Thymus (tissue), 11 donors: ENCODE measurements at regions not wholly inside any gene's neighbourhood (a gene's known extent, or its start where the extent isn't known, plus 50 kb on each side); places are given as distances from the start of the nearest gene placed in this dataset.
"Not testable (repeated sequence)": the region's sequence is repeated elsewhere in the genome, so short reads cannot be mapped to it uniquely, and the experiment has no call there.

Source experiments
- DNase-seq, 9 donors: peaks; one replicate each; pipeline ENCODE4 v3.0.0-alpha.2; 2013; ENCODE audit warnings: low spot score in 9 of 9, low read depth in 6 of 9, missing footprints in 1 of 9
- H3K27ac ChIP-seq, 2 donors: one replicate each; pipeline ENCODE4 v1.5.1; 2013; ENCODE audit warnings: control low read depth in 1 of 2, low read depth in 1 of 2, low read length in 1 of 2, mild to moderate bottlenecking in 1 of 2, moderate library complexity in 1 of 2
- H3K27me3 ChIP-seq, 2 donors: one replicate each; pipeline ENCODE4 v1.5.1; 2013; ENCODE audit warnings: low read length in 1 of 2; ENCODE audit not compliant: control insufficient read depth in 2 of 2, insufficient read depth in 1 of 2
- H3K36me3 ChIP-seq, 2 donors: one replicate each; pipeline ENCODE4 v1.5.1; 2013; ENCODE audit warnings: low read length in 1 of 2, mild to moderate bottlenecking in 1 of 2, moderate library complexity in 1 of 2; ENCODE audit not compliant: control insufficient read depth in 2 of 2, insufficient read depth in 2 of 2
- H3K4me1 ChIP-seq, 2 donors: one replicate each; pipeline ENCODE4 v1.5.1; 2013; ENCODE audit warnings: low read length in 2 of 2; ENCODE audit not compliant: control insufficient read depth in 2 of 2, insufficient read depth in 2 of 2
- H3K4me3 ChIP-seq, 2 donors: one replicate each; pipeline ENCODE4 v1.5.1; 2013; ENCODE audit warnings: low read length in 2 of 2, control low read depth in 1 of 2, mild to moderate bottlenecking in 1 of 2
- H3K9me3 ChIP-seq, 2 donors: one replicate each; pipeline ENCODE4 v1.5.1; 2013; ENCODE audit warnings: low read length in 1 of 2, mild to moderate bottlenecking in 1 of 2; ENCODE audit not compliant: control insufficient read depth in 2 of 2, insufficient read depth in 1 of 2
- WGBS: extraction: QIAGEN DNeasy Blood & Tissue Kit; methylation state at CpG from one replicate; pipeline ENCODE4 v1.1.7; 2013; 5-methylcytosine and 5-hydroxymethylcytosine counted together
- donor health status: healthy.

GRCh38 chr10:11691319-11691755 lies 50.8 kb upstream of the ECHDC3 start:
- DNase-seq = no peak
- Histone ChIP-seq H3K27ac (no peak overlapping the region), H3K4me1 (peaks cover 0 to 15% of the 10 kb centered on the region in 2 donors), H3K36me3 (no peaks in the 10 kb centered on the region), H3K4me3 (no peak overlapping the region), H3K9me3 (no peaks in the 10 kb centered on the region), H3K27me3 (peaks cover 0 to 2% of the 10 kb centered on the region in 2 donors)
- 93% methylated on average over 14 of the region's 14 CpGs for WGBS

GRCh38 chr10:11689945-11690736 lies 52.0 kb upstream of the ECHDC3 start:
- Histone ChIP-seq H3K27ac (no peak overlapping the region), H3K9me3 (peaks cover 0 to 3% of the 10 kb centered on the region in 2 donors), H3K4me3 (no peak overlapping the region), H3K4me1 (peaks cover 7 to 27% of the 10 kb centered on the region in 2 donors), H3K27me3 (peaks cover 0 to 2% of the 10 kb centered on the region in 2 donors), H3K36me3 (no peaks in the 10 kb centered on the region)
- DNase-seq = no peak
- 98% methylated on average over 22 of the region's 22 CpGs for WGBS

GRCh38 chr10:11688448-11688795 lies 53.8 kb upstream of the ECHDC3 start:
- H3K4me3 ChIP-seq, H3K36me3 ChIP-seq, DNase-seq, H3K9me3 ChIP-seq, H3K27me3 ChIP-seq, H3K27ac ChIP-seq: not testable (repeated sequence)
- peaks cover 15 to 44% of the 10 kb centered on the region in 2 donors for H3K4me1 ChIP-seq
- WGBS = 96% methylated on average over 3 of the region's 3 CpGs

- H3K27me3 ChIP-seq = peaks cover 0 to 2% of the 10 kb centered on the region in 2 donors
- 67% methylated on average over 8 of the region's 8 CpGs for WGBS
- no peak overlapping the region for H3K4me3 ChIP-seq
- H3K27ac ChIP-seq = no peak overlapping the region
- H3K36me3 ChIP-seq = no peaks in the 10 kb centered on the region
- peaks cover 0 to 3% of the 10 kb centered on the region in 2 donors for H3K9me3 ChIP-seq
- H3K4me1 ChIP-seq = peaks cover 18 to 49% of the 10 kb centered on the region in 2 donors
- no peak for DNase-seq
These were observed 54.3 kb upstream of the ECHDC3 start for GRCh38 chr10:11687779-11688447.

GRCh38 chr10:11687357-11687771 lies 54.8 kb upstream of the ECHDC3 start:
- 92% methylated on average over 8 of the region's 8 CpGs for WGBS
- H3K4me1 ChIP-seq = peaks cover 19 to 53% of the 10 kb centered on the region in 2 donors
- DNase-seq = no peak

GRCh38 chr10:11685787-11686218 lies 56.4 kb upstream of the ECHDC3 start:
- H3K36me3 ChIP-seq = no peaks in the 10 kb centered on the region
- WGBS = 3% methylated on average over 7 of the region's 7 CpGs
- H3K27me3 ChIP-seq = no peaks in the 10 kb centered on the region
- peaks cover 0 to 3% of the 10 kb centered on the region in 2 donors for H3K9me3 ChIP-seq
- H3K4me1 ChIP-seq = peaks cover 27 to 63% of the 10 kb centered on the region in 2 donors
- no peak overlapping the region for H3K4me3 ChIP-seq
- DNase-seq = peak in 4 of 9 donors; percentile 42 to 79 (median 48)
- H3K27ac ChIP-seq = peak overlapping the region; percentile 47 to 70

More at GRCh38 chr10:11687357-11687771, 54.8 kb upstream of the ECHDC3 start:
- Histone ChIP-seq H3K36me3 (no peaks in the 10 kb centered on the region), H3K9me3 (peaks cover 0 to 3% of the 10 kb centered on the region in 2 donors), H3K27ac (no peak overlapping the region), H3K27me3 (peaks cover 0 to 2% of the 10 kb centered on the region in 2 donors), H3K4me3 (no peak overlapping the region)

- Histone ChIP-seq H3K27ac (peak overlapping the region; percentile 70 to 86), H3K4me3 (peak overlapping the region; percentile 3 to 22), H3K9me3 (peaks cover 0 to 3% of the 10 kb centered on the region in 2 donors), H3K27me3 (no peaks in the 10 kb centered on the region), H3K36me3 (no peaks in the 10 kb centered on the region), H3K4me1 (peaks cover 27 to 63% of the 10 kb centered on the region in 2 donors)
- WGBS = 4% methylated on average over 26 of the region's 26 CpGs
- peak in 8 of 9 donors; percentile 32 to 85 (median 56) for DNase-seq
These were observed 57.2 kb upstream of the ECHDC3 start for GRCh38 chr10:11684717-11685645.

GRCh38 chr10:11684341-11684716 lies 57.9 kb upstream of the ECHDC3 start:
- peak overlapping the region in 1 of 2 donors; percentile 3 for H3K4me3 ChIP-seq
- 17% methylated on average over 4 of the region's 4 CpGs for WGBS
- H3K4me1 ChIP-seq = peaks cover 27 to 63% of the 10 kb centered on the region in 2 donors
- not testable (repeated sequence) for H3K9me3 ChIP-seq, H3K27me3 ChIP-seq, H3K36me3 ChIP-seq
- H3K27ac ChIP-seq = peak overlapping the region; percentile 70 to 86
- DNase-seq = peak in 1 of 9 donors; percentile 18
